ENCODE measurements at regions not wholly inside any gene's neighbourhood (a gene's known extent, or its start where the extent isn't known, plus 50 kb on each side); places are given as distances from the start of the nearest gene placed in this dataset.
A peak's percentile ranks its signal among the peaks of the same experiment; 100 is the strongest.

- H3K9me2 ChIP-seq (ENCODE audit: insufficient read depth, low read length), result no peaks in the 10 kb centered on the region
- no peaks in the 10 kb centered on the region for H3K9me3 ChIP-seq (ENCODE audit: low read length)
- H3F3A ChIP-seq (ENCODE audit: insufficient read depth, low read length, poor library complexity, severe bottlenecking), result no peaks in the 10 kb centered on the region
- no peak overlapping the region for H2AFZ ChIP-seq (ENCODE audit: low read depth, low read length)
- H3K27ac ChIP-seq (ENCODE audit: low read length), result no peak overlapping the region
- no peaks in the 10 kb centered on the region for H4K20me1 ChIP-seq (ENCODE audit: insufficient read depth)
- no peak overlapping the region for H3K9ac ChIP-seq (ENCODE audit: low read length)
- no peak overlapping the region for H3K4me3 ChIP-seq (ENCODE audit: low read length)
- no peak overlapping the region for H3K4me2 ChIP-seq (ENCODE audit: low read length)
- H3K36me3 ChIP-seq (ENCODE audit: insufficient read depth, low read length), result no peaks in the 10 kb centered on the region
- TF ChIP-seq CTCF (IDR thresholded peaks at IDR 0.05; ENCODE audit: poor library complexity, severe bottlenecking), result no peak
- TF ChIP-seq EZH2 (IDR thresholded peaks at IDR 0.05; ENCODE audit: borderline replicate concordance, insufficient read depth, low read length, poor library complexity, severe bottlenecking), result no peak
- TF ChIP-seq POLR2AphosphoS5 (IDR thresholded peaks at IDR 0.05), result no peak
- no peak for TF ChIP-seq REST (IDR thresholded peaks at IDR 0.05; ENCODE audit: borderline replicate concordance)
- TF ChIP-seq TAF1 (IDR thresholded peaks at IDR 0.05; ENCODE audit: low read depth), result no peak
- TF ChIP-seq SMC3 (conservative IDR thresholded peaks at IDR 0.05; ENCODE audit: poor library complexity), result no peak
- TF ChIP-seq EP300 (conservative IDR thresholded peaks at IDR 0.05; ENCODE audit: poor library complexity, severe bottlenecking), result no peak
- TF ChIP-seq MXI1 (conservative IDR thresholded peaks at IDR 0.05; ENCODE audit: poor library complexity, severe bottlenecking), result no peak
- no peak for TF ChIP-seq RAD21 (conservative IDR thresholded peaks at IDR 0.05)
- no peaks in the 10 kb centered on the region for H3K27me3 ChIP-seq (ENCODE audit: insufficient read depth, low read depth, low read length)
- no peaks in the 10 kb centered on the region for H3K79me2 ChIP-seq (replicated peaks; ENCODE audit: insufficient read depth, low read length)
These were observed 61.9 kb upstream of the HK2 start for GRCh38 chr2:74772046-74772445.

GRCh38 chr2:74777161-74777900, 56.6 kb upstream of the HK2 start:
- no peaks in the 10 kb centered on the region for H3F3A ChIP-seq (ENCODE audit: insufficient read depth, low read length, poor library complexity, severe bottlenecking)
- H2AFZ ChIP-seq (ENCODE audit: low read depth, low read length), result peak overlapping the region; percentile 49
- H3K9ac ChIP-seq (ENCODE audit: low read length), result peak overlapping the region; percentile 41
- TF ChIP-seq REST (IDR thresholded peaks at IDR 0.05; ENCODE audit: borderline replicate concordance) (no peak), EZH2 (IDR thresholded peaks at IDR 0.05; ENCODE audit: borderline replicate concordance, insufficient read depth, low read length, poor library complexity, severe bottlenecking) (no peak), TAF1 (IDR thresholded peaks at IDR 0.05; ENCODE audit: low read depth) (no peak), SMC3 (conservative IDR thresholded peaks at IDR 0.05; ENCODE audit: poor library complexity) (no peak), MXI1 (conservative IDR thresholded peaks at IDR 0.05; ENCODE audit: poor library complexity, severe bottlenecking) (no peak)
- H3K27me3 ChIP-seq (ENCODE audit: insufficient read depth, low read depth, low read length), result no peaks in the 10 kb centered on the region
- H3K79me2 ChIP-seq (replicated peaks; ENCODE audit: insufficient read depth, low read length), result no peaks in the 10 kb centered on the region
- no peak overlapping the region for H3K4me3 ChIP-seq (ENCODE audit: low read length)
- no peaks in the 10 kb centered on the region for H3K36me3 ChIP-seq (ENCODE audit: insufficient read depth, low read length)
- peak overlapping the region; percentile 62 for H3K27ac ChIP-seq (ENCODE audit: low read length)
- H3K9me3 ChIP-seq (ENCODE audit: low read length), result no peaks in the 10 kb centered on the region
- no peak overlapping the region for H3K4me2 ChIP-seq (ENCODE audit: low read length)
- H3K9me2 ChIP-seq (ENCODE audit: insufficient read depth, low read length), result no peaks in the 10 kb centered on the region
- no peaks in the 10 kb centered on the region for H4K20me1 ChIP-seq (ENCODE audit: insufficient read depth)
